ENCODE measurements at regions not wholly inside any gene's neighbourhood (a gene's known extent, or its start where the extent isn't known, plus 50 kb on each side); places are given as distances from the start of the nearest gene placed in this dataset.

DNA sequence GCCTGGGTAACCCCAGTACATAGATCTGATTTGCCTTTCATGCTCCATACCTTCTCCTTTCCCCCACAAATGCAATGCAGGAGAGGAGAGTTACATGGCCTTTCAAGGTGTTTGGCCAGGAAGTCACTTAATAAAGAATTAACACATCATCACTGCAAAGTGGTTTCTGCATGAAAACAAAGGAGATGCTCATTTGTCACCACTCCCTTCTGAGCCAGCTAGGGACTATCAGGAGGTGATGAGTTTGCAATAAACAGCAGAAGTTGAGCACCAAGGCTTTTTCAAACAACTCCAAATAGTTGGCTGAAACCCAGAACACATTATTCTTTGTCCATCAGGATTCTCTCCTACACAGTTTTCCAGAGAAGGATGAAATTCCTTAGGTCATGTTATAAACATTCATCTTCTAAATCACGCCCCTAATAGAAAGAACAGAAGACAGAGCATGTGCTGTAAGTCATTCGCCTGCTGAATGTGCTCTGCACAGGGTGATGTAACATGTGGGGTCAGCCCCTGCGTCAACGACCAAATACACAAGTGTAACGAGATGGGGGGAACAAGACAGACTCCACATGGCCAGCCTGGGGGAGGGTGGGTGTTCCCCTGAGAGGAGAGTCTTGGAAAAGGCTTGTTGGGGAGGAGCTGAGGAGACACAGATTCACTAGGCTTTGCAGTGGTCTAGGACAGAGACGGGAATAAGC, 87.3 kb upstream of the RMDN2 start:
- no peak for DNase-seq (ENCODE audit: low read depth)

DNA sequence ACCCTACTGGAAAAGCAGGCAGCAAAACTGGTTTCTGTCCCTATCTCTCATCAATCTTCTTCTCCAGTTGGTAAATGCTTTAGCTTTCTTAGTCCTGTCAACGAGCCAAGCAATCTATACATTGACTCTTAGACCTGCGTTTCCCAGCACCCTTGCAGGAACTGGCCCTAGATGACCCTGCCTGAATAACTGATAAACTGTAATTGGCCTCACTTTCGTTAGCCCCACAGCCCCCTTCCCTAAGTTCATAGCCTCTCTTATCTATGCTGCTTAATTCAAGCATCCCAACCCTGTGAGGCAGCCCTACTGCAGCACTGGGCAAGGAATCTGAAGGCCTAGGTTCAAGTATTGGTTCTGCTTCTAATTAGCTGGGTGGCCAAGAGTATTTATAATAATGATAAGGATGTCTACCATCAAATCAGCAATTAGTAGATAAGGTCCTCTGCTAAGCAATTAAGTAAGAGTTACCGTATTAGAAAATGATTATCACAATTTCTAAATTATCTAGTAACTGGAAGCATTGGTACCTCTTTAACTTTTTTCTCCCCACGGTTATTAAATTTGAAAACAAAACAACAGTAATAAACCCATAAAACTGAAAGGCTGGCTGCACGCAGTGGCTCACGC, 86.4 kb upstream of the RMDN2 start:
- DNase-seq (ENCODE audit: low read depth) = no peak

DNA sequence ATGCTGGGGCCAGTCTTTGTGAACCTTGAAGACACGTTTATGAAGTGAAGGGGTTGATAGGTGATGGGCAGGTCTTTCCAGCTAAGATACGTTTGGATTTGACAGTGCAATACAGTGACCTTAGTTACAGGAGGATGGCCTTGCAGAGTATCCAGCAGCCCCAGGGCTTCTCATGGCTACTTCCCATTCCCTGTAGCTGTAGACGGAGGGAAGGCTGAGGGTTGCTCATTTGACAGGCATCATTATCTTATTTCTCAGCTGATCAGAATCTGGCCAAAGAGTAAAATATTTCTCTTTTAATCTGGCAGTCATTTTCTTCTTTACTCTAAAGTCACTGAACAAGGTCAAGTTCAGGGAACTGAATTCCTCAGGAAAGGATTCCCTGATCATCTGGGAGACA, 85.1 kb upstream of the RMDN2 start:
- DNase-seq (ENCODE audit: low read depth) = no peak

DNA sequence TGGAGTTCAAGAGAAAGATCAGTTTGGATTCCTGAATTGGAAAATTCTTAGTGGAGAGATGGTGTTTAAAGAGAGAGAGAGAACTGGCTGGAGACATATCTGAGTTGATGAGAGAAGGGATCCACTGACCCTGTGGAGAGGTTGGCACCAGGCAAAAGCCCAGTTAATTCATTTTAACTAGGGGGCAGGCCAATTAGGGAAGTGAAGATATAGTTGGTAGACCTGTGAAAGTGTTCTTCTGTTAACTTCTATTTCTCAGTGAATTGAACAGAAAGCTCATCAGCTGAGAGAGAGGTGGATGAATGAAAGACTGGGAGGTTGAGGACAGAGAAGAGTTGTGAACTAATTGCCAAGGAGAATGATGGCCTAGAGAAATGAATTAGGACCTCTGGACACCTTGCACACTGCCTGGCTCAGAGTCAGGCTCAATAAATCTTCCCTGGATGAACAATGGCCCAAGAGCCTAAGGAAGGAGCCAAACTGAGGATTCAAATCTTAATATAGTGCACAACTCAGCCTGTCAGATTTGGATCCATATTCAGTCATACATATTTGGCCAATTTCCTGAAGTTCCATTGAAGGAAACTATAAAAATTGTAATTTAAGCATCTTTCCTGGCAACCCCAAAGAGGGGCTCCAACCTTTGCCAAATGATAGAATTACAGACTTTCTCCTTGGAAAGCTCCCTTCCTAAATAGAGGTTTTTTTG, 82.2 kb upstream of the RMDN2 start:
- no peak for DNase-seq (ENCODE audit: low read depth)

DNA sequence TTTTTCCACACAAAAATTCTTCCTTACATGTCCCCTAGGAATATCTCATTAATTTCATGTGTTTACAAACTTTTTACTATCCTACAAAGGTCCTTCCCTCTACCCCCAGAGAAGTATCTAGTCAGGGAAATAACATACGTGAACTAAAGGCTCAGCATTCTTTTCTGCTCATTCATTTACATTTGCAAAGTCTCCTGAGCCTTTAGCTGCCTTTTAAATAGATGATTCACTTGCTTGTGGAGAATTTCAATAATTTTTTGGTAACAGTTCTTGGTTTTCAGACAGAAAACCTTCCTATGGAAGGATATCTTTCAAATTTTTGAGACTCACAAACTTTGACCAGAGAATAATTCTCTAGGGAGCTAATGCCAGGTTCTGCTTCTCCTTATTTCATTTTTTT, 81.5 kb upstream of the RMDN2 start:
- DNase-seq (ENCODE audit: low read depth) = no peak

DNA sequence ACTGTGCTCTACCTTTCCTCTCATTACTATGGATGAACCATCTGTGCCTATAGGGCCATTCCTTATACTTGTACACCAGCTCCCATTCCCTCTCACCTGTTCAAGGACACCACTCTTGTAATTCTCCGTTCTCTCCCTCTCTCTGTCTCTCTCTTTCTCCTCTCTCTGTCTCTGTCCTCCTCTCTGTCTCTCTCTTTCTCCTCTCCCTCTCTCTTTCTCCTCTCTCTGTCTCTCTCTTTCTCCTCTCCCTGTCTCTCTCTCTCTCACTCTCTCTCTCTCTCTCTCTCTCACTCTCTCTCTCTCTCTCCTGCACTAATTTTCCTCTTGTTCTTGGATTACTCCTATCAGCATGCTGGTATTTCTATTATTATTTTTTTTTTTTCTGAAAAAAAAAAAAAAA, 78.9 kb upstream of the RMDN2 start:
- no peak for DNase-seq (ENCODE audit: low read depth)

DNA sequence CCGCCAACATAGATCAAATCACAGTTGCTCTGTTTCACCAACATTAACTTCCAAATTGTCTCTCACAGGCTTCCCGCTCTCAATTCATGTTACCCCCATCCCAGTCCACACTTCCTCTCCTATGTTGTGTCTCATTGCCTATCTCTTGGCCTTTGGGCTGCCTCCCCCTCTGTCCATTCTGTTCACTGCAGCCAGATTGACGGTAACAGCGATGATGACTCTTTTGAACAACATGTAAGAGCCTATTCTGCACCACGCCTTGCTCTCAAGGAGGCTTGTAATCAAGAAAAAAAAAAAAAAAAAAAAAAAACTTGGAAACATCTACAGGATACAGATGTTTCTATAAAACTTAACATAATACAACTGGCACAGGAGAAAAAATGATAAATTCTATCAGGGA, 77.3 kb upstream of the RMDN2 start:
- no peak for DNase-seq (ENCODE audit: low read depth)

DNA sequence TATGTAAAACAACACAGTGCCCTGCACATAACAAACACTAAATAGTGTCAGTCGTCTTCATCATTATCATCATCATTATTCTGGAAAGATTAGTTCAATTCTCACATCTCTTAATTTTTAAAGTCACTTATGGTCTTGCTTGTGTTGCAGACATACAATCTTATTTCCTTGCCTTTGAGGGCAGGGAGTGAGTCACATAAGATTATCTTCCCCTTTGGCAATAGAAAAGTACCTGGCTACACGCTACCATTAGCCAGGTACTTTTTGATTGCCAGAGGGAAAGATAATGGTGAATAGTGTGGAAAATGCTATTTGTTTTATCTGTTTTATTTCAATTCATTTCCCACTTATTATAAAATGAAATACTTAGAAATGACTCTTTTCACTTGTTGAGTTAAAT, 76.6 kb upstream of the RMDN2 start:
- no peak for DNase-seq (ENCODE audit: low read depth)

DNA sequence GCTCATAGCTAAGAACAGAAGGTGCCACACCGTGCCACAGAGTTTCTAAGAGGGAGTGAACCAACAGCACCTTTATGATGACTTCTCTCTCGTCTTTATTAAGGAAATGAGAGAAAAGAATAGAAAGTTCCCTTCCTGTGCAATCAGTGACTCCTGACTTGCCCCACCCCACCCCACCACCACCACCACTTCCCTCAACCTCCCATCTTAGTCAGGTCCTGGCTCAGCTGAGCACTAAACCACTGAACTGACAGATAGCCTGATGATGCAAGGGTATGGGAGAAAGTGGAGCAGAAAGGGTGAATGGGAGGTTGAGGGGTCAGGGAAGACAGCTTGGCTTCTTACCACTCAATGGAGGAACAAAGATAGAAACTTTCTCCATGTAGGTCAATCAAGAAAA, 75.2 kb upstream of the RMDN2 start:
- DNase-seq (ENCODE audit: low read depth) = no peak

DNA sequence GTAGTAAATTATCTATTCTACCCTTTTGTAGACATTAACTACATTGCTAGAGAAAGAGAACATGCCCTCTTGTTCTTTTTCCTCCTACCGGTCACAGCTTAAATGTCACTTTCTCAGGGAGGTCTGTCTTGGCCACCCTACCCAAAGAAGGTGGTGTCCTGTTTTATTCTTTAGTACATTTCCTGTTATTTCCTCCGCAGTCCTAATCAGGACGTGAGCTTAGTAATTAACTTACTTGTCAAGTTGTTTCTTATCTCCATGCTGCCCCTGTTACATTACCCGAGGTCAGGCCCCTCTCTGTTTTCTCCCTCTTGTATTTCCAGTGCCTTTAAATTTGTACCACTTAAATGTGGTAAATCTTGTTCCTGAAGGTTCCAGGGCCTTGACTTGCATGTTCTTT, 73.7 kb upstream of the RMDN2 start:
- DNase-seq (ENCODE audit: low read depth) = no peak

DNA sequence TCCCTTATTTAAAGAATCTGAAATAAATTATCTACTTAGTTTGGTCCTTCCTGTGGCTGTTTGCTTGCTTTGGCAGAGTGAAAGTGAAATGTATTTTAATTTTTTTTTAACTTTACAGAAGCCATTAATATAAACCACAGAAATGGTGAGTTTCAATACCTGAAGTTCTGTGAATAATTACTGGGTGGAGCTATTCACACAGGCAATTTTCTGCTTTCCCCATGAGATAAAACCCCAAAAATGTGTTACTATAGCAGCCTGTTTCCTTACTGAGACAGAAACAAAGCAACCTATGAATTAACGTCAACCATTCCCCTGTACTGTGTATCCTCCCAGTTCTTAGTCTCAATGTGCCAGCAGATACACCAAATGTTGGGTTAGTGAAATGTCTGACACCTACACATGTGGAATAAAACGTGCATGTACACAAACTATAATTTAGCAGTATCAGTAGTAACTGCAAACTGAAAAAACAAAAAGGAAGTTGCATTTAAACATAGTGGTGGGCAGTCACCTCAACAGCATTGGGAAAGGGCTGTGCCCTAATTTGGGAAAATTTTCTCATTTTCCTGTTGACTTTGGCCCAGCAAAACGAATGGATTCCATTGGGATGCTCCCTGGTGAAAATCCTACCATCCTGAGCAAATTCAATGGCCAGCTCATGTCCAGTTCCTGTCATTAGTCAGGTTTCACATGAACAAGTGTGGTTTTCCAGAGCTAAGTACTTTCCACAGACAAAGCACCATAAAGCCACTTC, 73.1 kb upstream of the RMDN2 start:
- no peak for DNase-seq (ENCODE audit: low read depth)

DNA sequence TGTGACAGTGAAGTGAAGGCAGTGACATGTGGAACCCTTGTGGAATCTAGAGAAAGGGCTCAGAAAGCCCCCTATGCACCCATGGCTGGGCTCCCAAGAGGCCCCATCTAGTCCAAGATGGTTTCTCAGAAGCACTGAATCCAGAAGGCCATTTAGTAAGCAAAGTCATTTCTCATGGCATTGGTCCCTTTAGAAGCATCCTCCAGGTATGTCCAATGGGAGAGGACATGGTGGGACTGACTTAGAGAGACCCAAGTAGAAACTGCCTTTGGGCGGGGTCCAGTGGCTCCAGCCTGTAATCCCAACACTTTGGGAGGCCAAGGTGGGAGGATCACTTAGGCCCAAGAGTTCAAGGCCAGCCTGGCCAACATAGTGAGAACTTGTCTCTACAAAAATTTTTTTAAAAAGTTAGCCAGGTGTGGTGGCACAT, 72.5 kb upstream of the RMDN2 start:
- DNase-seq (ENCODE audit: low read depth) = no peak

DNA sequence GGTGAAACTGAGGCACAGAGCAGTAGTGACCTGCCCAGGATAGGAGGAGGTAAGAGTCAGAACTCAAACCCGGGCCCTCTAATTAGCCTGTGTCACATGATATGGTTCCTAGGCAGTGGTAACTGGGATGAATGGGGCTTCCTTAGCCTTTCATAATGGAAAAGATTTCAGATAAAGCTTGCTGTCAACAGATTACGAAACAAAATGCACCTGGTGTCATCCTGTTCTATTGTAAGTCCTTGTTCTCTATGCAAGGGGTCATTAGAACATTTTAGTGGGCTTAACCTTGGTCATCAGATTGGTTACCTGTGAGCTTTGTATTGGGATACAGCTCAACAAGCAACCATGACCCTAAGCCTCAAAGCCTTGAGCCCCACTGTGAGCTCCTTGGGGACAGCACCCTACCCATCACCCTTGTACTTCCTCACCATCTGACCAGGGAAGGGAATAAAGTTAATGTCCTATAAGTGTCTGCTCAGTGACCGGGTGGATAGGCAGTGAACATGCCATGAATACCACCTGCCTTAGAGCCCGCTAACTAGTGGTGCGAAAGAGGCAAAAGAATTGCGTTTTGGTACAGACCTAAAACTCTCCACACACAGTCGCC, 70.3 kb upstream of the RMDN2 start:
- DNase-seq (ENCODE audit: low read depth) = no peak

DNA sequence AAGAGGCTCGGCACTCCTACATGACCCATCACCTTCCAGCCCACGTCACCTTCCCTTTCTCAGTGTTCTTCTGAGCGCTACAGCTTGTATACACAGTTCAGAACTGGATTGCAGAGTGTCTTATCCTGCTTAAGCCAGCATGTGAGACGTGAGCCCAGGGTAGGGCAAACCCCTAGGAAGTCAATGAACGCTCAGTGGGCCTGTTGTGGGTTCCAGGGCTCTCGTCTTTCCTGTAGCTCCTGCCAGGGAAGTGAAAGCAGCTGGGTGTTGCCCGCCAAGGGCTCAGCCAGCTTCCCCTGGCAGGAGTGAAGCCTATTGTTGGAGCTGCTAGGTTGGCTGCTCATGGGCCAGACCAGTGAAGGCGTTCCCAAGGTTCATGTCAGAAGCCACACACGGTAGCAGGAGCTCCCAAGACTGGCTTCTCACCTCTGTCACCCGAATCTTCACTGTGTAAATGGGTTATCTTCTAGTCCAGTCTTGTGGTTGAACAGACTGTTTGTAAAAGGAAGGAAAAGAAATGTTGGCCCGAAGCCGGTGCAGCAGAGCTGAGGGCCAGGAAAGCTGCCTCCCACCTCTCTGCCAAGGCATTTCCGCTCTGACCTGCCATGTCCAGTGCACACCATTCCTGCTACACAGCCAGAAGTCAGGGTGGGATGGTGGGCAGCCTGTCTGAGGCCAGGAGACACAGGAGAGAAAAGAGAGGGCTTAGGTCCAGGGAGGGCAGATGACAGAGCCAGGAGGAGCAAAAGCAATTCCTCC, 69.6 kb upstream of the RMDN2 start:
- DNase-seq (ENCODE audit: low read depth) = no peak

DNA sequence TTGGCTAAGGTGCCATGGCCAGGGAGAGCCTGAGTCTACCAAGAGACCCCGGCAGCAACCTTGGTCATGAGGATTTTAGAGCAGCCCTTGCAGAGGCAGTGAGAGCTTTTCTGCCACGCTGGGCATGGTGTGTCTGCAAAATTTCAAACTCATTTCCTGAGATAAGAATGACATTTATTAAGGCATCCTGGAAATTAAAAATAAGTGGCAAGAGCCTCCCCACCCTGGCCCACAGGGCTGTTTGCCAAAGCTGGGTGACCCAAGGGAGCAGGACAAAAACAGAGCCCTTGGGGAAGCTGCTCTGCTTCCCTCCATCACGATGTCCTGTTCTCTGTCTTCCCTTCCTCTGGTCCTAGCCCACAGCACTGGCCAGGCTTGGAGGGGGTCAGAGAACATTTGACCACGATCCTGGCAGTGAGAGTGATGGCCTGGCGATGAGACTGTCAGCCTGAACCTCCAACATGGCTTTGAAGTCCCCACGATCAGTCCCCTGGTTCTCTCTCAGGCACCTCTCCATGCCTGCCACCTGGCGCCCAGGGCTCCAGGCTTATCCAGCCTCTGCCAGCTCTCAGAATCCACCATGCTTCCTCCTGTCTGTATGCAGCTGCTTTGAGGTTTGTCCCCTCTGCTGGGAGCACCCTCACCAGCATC, 68.9 kb upstream of the RMDN2 start:
- no peak for DNase-seq (ENCODE audit: low read depth)

DNA sequence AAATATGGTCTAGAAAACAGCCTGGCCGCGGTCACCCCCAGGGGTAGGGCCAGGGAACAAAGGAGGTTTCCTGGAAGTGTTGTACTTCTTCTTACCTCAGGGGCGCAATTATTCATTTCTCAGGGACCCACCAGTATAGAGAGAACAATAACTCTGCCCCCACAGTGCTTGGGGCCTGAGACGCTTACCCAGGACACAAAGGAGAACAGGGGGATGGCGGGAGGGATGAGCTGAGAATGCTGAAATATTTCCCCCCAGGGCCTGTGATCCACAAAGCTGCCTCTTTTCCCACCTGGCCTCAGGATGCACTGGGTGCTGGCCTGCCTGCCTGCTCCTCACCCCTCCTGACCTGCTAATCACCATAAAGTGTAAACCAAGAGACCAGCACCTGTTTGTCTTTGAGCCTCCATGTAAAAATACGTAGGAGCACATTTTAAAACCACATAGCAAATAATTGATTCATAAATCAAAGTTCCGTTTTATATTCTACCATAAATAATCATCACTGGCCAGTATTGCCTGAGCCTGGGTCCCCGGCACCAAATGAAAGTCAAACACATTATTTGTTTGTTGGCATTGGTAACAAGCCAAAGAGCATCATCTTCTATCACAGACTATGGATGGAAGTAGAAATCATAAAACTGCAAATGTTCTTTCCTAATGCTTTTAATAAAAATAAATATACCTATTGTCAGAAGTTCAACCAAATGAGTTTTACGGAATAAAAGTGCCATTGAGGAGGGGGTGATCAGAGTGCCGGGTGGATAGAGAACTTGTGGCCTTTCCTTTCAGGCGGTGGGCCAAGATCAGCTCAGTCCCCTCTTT, 67.3 kb upstream of the RMDN2 start:
- DNase-seq (ENCODE audit: low read depth) = no peak

DNA sequence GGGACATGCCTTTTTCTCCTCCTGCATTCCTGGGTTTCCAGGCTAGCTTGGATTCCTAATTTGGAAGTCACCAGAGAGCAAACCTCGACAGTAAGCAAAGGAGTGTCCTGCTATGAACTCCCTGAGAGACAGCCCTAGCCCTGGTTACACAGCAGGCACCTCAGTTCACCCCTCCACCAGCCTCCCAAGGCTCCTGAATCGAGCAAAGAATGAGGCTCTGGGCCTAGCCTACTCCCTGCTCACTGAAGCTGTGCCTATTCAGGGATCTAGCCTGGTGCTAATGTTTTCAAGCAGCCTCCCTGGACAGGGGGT, 66.7 kb upstream of the RMDN2 start:
- DNase-seq (ENCODE audit: low read depth) = no peak

DNA sequence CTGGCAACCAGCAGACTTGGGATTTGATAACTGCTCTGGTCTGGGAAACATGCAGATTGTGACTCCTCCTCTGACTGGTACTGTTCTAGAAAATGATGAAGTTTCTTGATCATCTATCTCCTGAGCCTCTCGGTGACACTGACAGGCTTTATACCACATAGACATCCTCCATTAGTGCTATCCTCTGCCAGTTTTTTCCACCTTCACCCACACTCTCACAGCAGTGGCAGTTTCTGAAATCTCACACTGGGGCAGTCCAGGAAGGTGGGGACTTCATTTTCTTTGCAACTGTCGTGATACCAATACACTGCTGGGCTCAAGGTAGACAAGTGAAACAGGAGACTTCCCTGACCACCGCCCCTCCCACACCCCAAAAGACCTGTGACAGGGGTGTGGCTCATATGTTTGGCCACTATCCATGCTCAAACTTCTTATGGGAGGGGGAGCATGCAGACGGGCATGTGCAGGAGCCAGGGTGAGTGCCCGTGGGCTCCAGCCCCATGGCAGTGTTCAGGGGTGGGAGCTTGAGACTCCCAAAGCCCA, 66.3 kb upstream of the RMDN2 start:
- DNase-seq (ENCODE audit: low read depth) = no peak

DNA sequence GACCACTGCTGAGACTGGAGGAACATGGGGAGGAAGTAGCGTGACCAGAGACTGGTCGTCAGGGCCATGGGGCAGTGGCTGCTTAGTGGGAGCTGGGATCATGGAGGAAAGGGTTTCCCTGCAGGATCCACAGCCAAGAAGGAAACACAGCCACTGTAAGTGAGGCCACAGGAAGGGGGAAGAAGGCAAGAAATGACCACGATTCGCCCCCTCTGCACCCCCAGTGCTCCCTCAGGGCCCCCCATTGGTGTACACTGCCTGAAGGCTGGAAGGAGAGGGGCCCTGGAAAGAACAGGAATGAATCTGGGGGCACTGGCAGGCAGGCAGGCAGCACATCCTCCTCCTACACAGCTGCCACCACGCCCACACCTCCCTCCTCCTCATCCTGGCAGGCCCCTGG, 62.5 kb upstream of the RMDN2 start:
- DNase-seq (ENCODE audit: low read depth) = no peak

DNA sequence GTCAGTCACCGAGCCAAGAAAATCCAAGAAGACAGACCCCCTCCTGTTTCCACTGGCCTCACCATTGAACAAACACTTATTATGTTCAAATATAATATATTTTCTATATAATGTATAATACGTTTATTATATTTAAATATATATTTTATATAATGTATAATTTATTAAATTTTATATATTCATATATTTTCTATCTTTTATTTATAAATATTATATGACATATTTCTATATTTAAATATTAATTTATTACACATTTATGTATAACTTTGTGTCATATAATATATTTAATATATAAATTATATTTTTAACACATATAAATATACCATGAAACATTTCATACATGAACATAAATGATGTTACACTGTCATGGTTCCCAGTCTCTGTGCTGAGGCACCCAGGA, 60.9 kb upstream of the RMDN2 start:
- DNase-seq (ENCODE audit: low read depth) = no peak
